Loucy (cell line): ENCODE measurements at regions not wholly inside any gene's neighbourhood (a gene's known extent, or its start where the extent isn't known, plus 50 kb on each side); places are given as distances from the start of the nearest gene placed in this dataset.

ENCODE experiments used
- H2AFZ ChIP-seq: fragments of 200-600 bp; sonication (generic); 2 replicates; pipeline ENCODE4 v1.6.0; 2016; ENCODE audit warnings: antibody characterized with exemption, mild to moderate bottlenecking, low read length, moderate library complexity
- H3F3A ChIP-seq: fragments of 200-600 bp; 2 replicates; pipeline ENCODE4 v1.6.0; 2016; ENCODE audit warnings: antibody characterized with exemption, low read depth, mild to moderate bottlenecking
- H3K27me3 ChIP-seq: fragments of 200-600 bp; sonication (generic); 2 replicates; pipeline ENCODE4 v1.6.1; 2014; ENCODE audit warnings: low read length, mild to moderate bottlenecking; ENCODE audit not compliant: insufficient read depth, poor library complexity, severe bottlenecking
- H3K36me3 ChIP-seq: fragments of 200-600 bp; sonication (generic); 2 replicates; pipeline ENCODE4 v1.6.1; 2016; ENCODE audit warnings: low read length; ENCODE audit not compliant: insufficient read depth
- H3K4me1 ChIP-seq: fragments of 200-600 bp; sonication (generic); 2 replicates; pipeline ENCODE4 v1.5.1; 2014; ENCODE audit warnings: low read length, mild to moderate bottlenecking; ENCODE audit not compliant: insufficient read depth, poor library complexity, severe bottlenecking
- H3K4me2 ChIP-seq: fragments of 200-600 bp; sonication (generic); 2 replicates; pipeline ENCODE4 v1.6.0; 2014; ENCODE audit warnings: antibody characterized with exemption, low read length, low read depth, mild to moderate bottlenecking; ENCODE audit not compliant: poor library complexity, severe bottlenecking
- H3K4me3 ChIP-seq: fragments of 200-600 bp; sonication (generic); 2 replicates; pipeline ENCODE4 v1.5.1; 2014; ENCODE audit warnings: low read length, mild to moderate bottlenecking, mixed read lengths; ENCODE audit not compliant: poor library complexity, severe bottlenecking
- H3K79me2 ChIP-seq: fragments of 200-600 bp; sonication (generic); 2 replicates; pipeline ENCODE4 v1.6.1; 2014; ENCODE audit warnings: low read length; ENCODE audit not compliant: insufficient read depth
- H3K9ac ChIP-seq: fragments of 200-600 bp; sonication (generic); 2 replicates; pipeline ENCODE4 v1.6.0; 2014; ENCODE audit warnings: mild to moderate bottlenecking, low read depth, low read length, moderate library complexity; ENCODE audit not compliant: poor library complexity, severe bottlenecking
- H3K9me2 ChIP-seq: fragments of 200-600 bp; sonication (generic); replicated peaks from 2 replicates; pipeline ENCODE4 v1.6.1; 2016; ENCODE audit warnings: low read depth, low read length, mixed read lengths
- H3K9me3 ChIP-seq: fragments of 200-600 bp; sonication (generic); 2 replicates; pipeline ENCODE4 v1.6.1; 2014; ENCODE audit warnings: mild to moderate bottlenecking, antibody characterized with exemption, low read length, low read depth; ENCODE audit not compliant: insufficient read depth
- H4K20me1 ChIP-seq: fragments of 200-600 bp; sonication (generic); 2 replicates; pipeline ENCODE4 v1.6.0; 2014; ENCODE audit warnings: antibody characterized with exemption, low read length, mild to moderate bottlenecking; ENCODE audit not compliant: insufficient read depth, poor library complexity, severe bottlenecking
- CTCF ChIP-seq: fragments of 200-600 bp; sonication (generic); conservative IDR thresholded peaks from 2 replicates; pipeline ENCODE4 v1.5.1; 2014; ENCODE audit warnings: mild to moderate bottlenecking, antibody characterized with exemption, low read length
- EZH2phosphoT487 ChIP-seq: fragments of 200-600 bp; IDR thresholded peaks from 2 replicates; pipeline ENCODE4 v1.6.1; 2018; ENCODE audit warnings: antibody characterized with exemption, mild to moderate bottlenecking, moderate library complexity, borderline replicate concordance

DNA sequence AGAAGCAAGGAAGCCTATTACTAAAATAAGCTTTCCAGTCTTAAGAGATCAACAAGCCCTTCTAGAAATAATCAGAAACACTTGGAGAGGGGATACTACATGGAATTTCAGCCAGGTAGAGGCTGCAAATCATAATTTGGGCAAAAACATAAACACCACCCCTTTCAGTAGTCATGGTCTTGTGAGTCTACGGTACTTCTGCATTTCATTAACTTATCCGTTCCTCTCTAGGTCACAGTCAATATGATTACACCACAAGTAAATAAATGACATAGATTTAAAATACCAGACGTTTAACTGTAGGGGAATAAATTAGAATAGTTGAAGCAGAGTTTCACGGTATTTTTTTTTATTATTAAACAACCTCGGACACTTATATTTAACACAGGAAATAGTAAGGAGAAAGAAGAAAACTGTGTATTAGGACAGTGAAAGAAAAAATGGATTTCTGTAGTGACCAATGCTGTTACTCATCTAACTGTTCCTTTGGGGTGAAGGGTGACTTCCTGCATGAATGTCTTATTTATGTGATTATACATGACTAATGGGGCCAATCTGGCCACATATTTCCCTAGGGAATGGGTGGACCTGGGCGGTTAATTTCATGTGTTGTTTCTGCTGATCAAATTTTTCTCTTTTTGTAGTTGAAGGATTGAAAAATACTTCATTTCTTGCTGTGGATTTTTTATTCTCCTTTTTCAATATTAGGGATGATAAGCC lies 456.6 kb upstream of the UBE2E3 start:
- no peak overlapping the region for H3K4me2 ChIP-seq

DNA sequence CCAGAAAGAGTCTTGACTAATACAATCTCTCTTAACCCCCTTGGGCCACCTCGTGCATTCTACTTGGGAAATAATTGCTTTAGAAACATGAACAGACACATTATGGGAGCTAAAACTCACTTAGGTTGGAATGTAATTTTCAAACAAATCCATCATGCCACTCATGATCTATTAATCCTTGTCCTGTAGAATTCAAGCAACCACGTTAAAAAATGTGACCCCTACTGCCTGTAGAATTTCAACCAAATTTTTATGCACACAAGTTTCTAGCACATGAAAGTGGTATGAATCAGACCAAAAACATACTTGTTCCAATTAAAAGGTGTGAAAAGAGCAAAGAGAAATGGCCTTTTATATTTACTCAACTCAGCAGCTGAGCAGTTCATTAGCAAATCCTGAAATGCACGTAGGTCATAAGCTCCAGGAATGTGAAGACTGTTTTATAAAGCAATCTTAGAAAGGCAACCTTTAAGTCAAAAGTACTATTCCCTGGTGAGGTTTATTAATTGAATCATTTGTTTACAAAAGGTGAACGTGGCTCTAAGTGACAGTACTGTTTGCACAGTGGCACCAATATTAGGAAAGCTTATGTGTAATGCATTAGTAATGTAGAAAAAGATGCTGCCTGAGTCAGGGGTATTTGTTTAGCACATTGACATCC lies 459.4 kb upstream of the UBE2E3 start:
- H4K20me1 ChIP-seq: no peaks in the 10 kb centered on the region
- H3K27me3 ChIP-seq: no peaks in the 10 kb centered on the region
- H3F3A ChIP-seq: no peaks in the 10 kb centered on the region
- no peak overlapping the region for H2AFZ ChIP-seq
- no peak for TF ChIP-seq CTCF
- no peak for TF ChIP-seq EZH2phosphoT487
- no peaks in the 10 kb centered on the region for H3K79me2 ChIP-seq
- no peak overlapping the region for H3K4me3 ChIP-seq
- H3K9ac ChIP-seq: no peak overlapping the region
- no peaks in the 10 kb centered on the region for H3K36me3 ChIP-seq
- no peaks in the 10 kb centered on the region for H3K4me1 ChIP-seq
- no peaks in the 10 kb centered on the region for H3K9me3 ChIP-seq
- no peaks in the 10 kb centered on the region for H3K9me2 ChIP-seq
- no peak overlapping the region for H3K4me2 ChIP-seq

More for the DNA sequence above, 456.6 kb upstream of the UBE2E3 start:
- Histone ChIP-seq H3K27me3 (no peaks in the 10 kb centered on the region), H2AFZ (no peak overlapping the region), H4K20me1 (no peaks in the 10 kb centered on the region), H3K9ac (no peak overlapping the region), H3K79me2 (no peaks in the 10 kb centered on the region), H3K4me1 (no peaks in the 10 kb centered on the region), H3K9me3 (no peaks in the 10 kb centered on the region), H3K4me3 (no peak overlapping the region), H3K36me3 (no peaks in the 10 kb centered on the region), H3F3A (no peaks in the 10 kb centered on the region), H3K9me2 (no peaks in the 10 kb centered on the region)
- no peak for TF ChIP-seq CTCF
- TF ChIP-seq EZH2phosphoT487: no peak

- no peak overlapping the region for H2AFZ ChIP-seq
- H3K9ac ChIP-seq: no peak overlapping the region
- H3K27me3 ChIP-seq: no peaks in the 10 kb centered on the region
- H3K4me2 ChIP-seq: no peak overlapping the region
- no peaks in the 10 kb centered on the region for H3K9me3 ChIP-seq
- H3K36me3 ChIP-seq: no peaks in the 10 kb centered on the region
- no peaks in the 10 kb centered on the region for H3K4me1 ChIP-seq
- H3K9me2 ChIP-seq: no peaks in the 10 kb centered on the region
- no peaks in the 10 kb centered on the region for H3F3A ChIP-seq
- no peak overlapping the region for H3K4me3 ChIP-seq
- no peaks in the 10 kb centered on the region for H4K20me1 ChIP-seq
- H3K79me2 ChIP-seq: no peaks in the 10 kb centered on the region
- TF ChIP-seq EZH2phosphoT487 (no peak), CTCF (peak; percentile 13; the same call in 1 of the 2 replicates)
Measured at GRCh38 chr2:180520206-180520605, 460.2 kb upstream of the UBE2E3 start.
